NCI-H1694 treated with DMSO at 0.1 percent for 48 hours (cell line): ENCODE measurements at regions not wholly inside any gene's neighbourhood (a gene's known extent, or its start where the extent isn't known, plus 50 kb on each side); places are given as distances from the start of the nearest gene placed in this dataset.

Experiments
- DNase-seq: peaks from one replicate; lab custom pipeline; 2025; lab: John Stamatoyannopoulos, UW

GRCh38 chr3:124246376-124246775, 254.5 kb upstream of the ROPN1 start:
- DNase-seq = no peak

- peak; percentile 54 for DNase-seq
Observed at GRCh38 chr3:124246949-124247348, 255.0 kb upstream of the ROPN1 start.

GRCh38 chr3:124248471-124249028, 256.6 kb upstream of the ROPN1 start:
- no peak for DNase-seq

- DNase-seq = no peak
Observed at GRCh38 chr3:124249038-124249437, 257.1 kb upstream of the ROPN1 start.

GRCh38 chr3:124250053-124250452, 258.1 kb upstream of the ROPN1 start:
- no peak for DNase-seq

- DNase-seq = no peak
Observed at GRCh38 chr3:124256156-124256555, 264.2 kb upstream of the ROPN1 start.

- DNase-seq = no peak
Observed at GRCh38 chr3:124256599-124256998, 264.7 kb upstream of the ROPN1 start.

- no peak for DNase-seq
Observed at GRCh38 chr3:124257336-124257864, 265.5 kb upstream of the ROPN1 start.

GRCh38 chr3:124258057-124258500, 266.2 kb upstream of the ROPN1 start:
- DNase-seq = no peak

- no peak for DNase-seq
Observed at GRCh38 chr3:124260206-124260915, 268.4 kb upstream of the ROPN1 start.

GRCh38 chr3:124261306-124261705, 269.4 kb upstream of the ROPN1 start:
- DNase-seq = no peak

GRCh38 chr3:124263168-124263567, 271.2 kb upstream of the ROPN1 start:
- DNase-seq = no peak

- no peak for DNase-seq
Observed at GRCh38 chr3:124264346-124264745, 272.4 kb upstream of the ROPN1 start.

GRCh38 chr3:124266487-124266886, 274.6 kb upstream of the ROPN1 start:
- DNase-seq = no peak

GRCh38 chr3:124267406-124267805, 275.5 kb upstream of the ROPN1 start:
- no peak for DNase-seq

GRCh38 chr3:124268355-124268754, 276.4 kb upstream of the ROPN1 start:
- DNase-seq = no peak

- DNase-seq = no peak
Observed at GRCh38 chr3:124269619-124270018, 277.7 kb upstream of the ROPN1 start.

GRCh38 chr3:124272605-124273151, 280.8 kb upstream of the ROPN1 start:
- no peak for DNase-seq

- no peak for DNase-seq
Observed at GRCh38 chr3:124273651-124274050, 281.7 kb upstream of the ROPN1 start.

GRCh38 chr3:124274051-124274450, 282.1 kb upstream of the ROPN1 start:
- DNase-seq = no peak

GRCh38 chr3:124275412-124275811, 283.5 kb upstream of the ROPN1 start:
- DNase-seq = no peak

- no peak for DNase-seq
Observed at GRCh38 chr3:124276133-124276532, 284.2 kb upstream of the ROPN1 start.

- DNase-seq = no peak
Observed at GRCh38 chr3:124276539-124277143, 284.7 kb upstream of the ROPN1 start.
